ENCODE measurements at regions not wholly inside any gene's neighbourhood (a gene's known extent, or its start where the extent isn't known, plus 50 kb on each side); places are given as distances from the start of the nearest gene placed in this dataset.

GRCh38 chr5:98328015-98328414 is 445.4 kb upstream of the RGMB start:
- H3K79me2 ChIP-seq = no peaks in the 10 kb centered on the region
- no peak for TF ChIP-seq EZH2 (IDR thresholded peaks at IDR 0.05; ENCODE audit: borderline replicate concordance)
- TF ChIP-seq EZH2phosphoT487 (IDR thresholded peaks at IDR 0.05; ENCODE audit: low read depth, severe bottlenecking, unreplicated experiment) = no peak
- no peak for TF ChIP-seq CTCF (IDR thresholded peaks at IDR 0.05; ENCODE audit: poor library complexity)

GRCh38 chr5:98330871-98331270 is 442.6 kb upstream of the RGMB start:
- DNase-seq (ENCODE audit: low spot score) = no peak
- WGBS (ENCODE audit: low lambda C conversion rate, missing lambda C conversion rate) = 76% methylated on average over 1 of the region's 1 CpG
- Histone ChIP-seq H3K4me3 (no peak overlapping the region), H3K79me2 (no peaks in the 10 kb centered on the region), H3K9me3 (ENCODE audit: low read depth) (no peaks in the 10 kb centered on the region), H3K27me3 (no peaks in the 10 kb centered on the region), H3K4me1 (ENCODE audit: insufficient read depth) (no peaks in the 10 kb centered on the region), H3K36me3 (replicated peaks; ENCODE audit: insufficient read depth, low read depth) (no peaks in the 10 kb centered on the region), H3K27ac (no peak overlapping the region), H3K4me2 (no peak overlapping the region), H2AFZ (no peak overlapping the region), H3K9me2 (replicated peaks; ENCODE audit: insufficient read depth) (no peaks in the 10 kb centered on the region), H4K20me1 (ENCODE audit: insufficient read depth, poor library complexity, severe bottlenecking) (no peaks in the 10 kb centered on the region)
- TF ChIP-seq EZH2phosphoT487 (IDR thresholded peaks at IDR 0.05; ENCODE audit: low read depth, severe bottlenecking, unreplicated experiment) (no peak), CTCF (IDR thresholded peaks at IDR 0.05; ENCODE audit: poor library complexity) (no peak), EZH2 (IDR thresholded peaks at IDR 0.05; ENCODE audit: borderline replicate concordance) (no peak)

More at GRCh38 chr5:98328015-98328414, 445.4 kb upstream of the RGMB start:
- no peaks in the 10 kb centered on the region for H3K9me2 ChIP-seq (replicated peaks; ENCODE audit: insufficient read depth)
- no peak overlapping the region for H3K4me3 ChIP-seq
- H3K27ac ChIP-seq = no peak overlapping the region
- no peaks in the 10 kb centered on the region for H3K27me3 ChIP-seq
- H3K4me1 ChIP-seq (ENCODE audit: insufficient read depth) = no peaks in the 10 kb centered on the region
- DNase-seq (ENCODE audit: low spot score) = no peak
- no peaks in the 10 kb centered on the region for H3K36me3 ChIP-seq (replicated peaks; ENCODE audit: insufficient read depth, low read depth)
- H3K4me2 ChIP-seq = no peak overlapping the region
- no peaks in the 10 kb centered on the region for H4K20me1 ChIP-seq (ENCODE audit: insufficient read depth, poor library complexity, severe bottlenecking)
- no peak overlapping the region for H2AFZ ChIP-seq
- H3K9me3 ChIP-seq (ENCODE audit: low read depth) = no peaks in the 10 kb centered on the region

GRCh38 chr5:98333921-98334320 is 439.5 kb upstream of the RGMB start:
- H3K27ac ChIP-seq = no peak overlapping the region
- H3K4me3 ChIP-seq = no peak overlapping the region
- H2AFZ ChIP-seq = no peak overlapping the region
- no peaks in the 10 kb centered on the region for H3K79me2 ChIP-seq
- no peak overlapping the region for H3K4me2 ChIP-seq
- H3K9me2 ChIP-seq (replicated peaks; ENCODE audit: insufficient read depth) = no peaks in the 10 kb centered on the region
- no peaks in the 10 kb centered on the region for H3K4me1 ChIP-seq (ENCODE audit: insufficient read depth)
- no peaks in the 10 kb centered on the region for H3K36me3 ChIP-seq (replicated peaks; ENCODE audit: insufficient read depth, low read depth)
- no peaks in the 10 kb centered on the region for H3K9me3 ChIP-seq (ENCODE audit: low read depth)
- no peaks in the 10 kb centered on the region for H3K27me3 ChIP-seq
- TF ChIP-seq EZH2phosphoT487 (IDR thresholded peaks at IDR 0.05; ENCODE audit: low read depth, severe bottlenecking, unreplicated experiment) (no peak), EZH2 (IDR thresholded peaks at IDR 0.05; ENCODE audit: borderline replicate concordance) (no peak), CTCF (IDR thresholded peaks at IDR 0.05; ENCODE audit: poor library complexity) (no peak)
- no peak for DNase-seq (ENCODE audit: low spot score)
- no peaks in the 10 kb centered on the region for H4K20me1 ChIP-seq (ENCODE audit: insufficient read depth, poor library complexity, severe bottlenecking)

GRCh38 chr5:98334946-98335345 is 438.5 kb upstream of the RGMB start:
- no peaks in the 10 kb centered on the region for H4K20me1 ChIP-seq (ENCODE audit: insufficient read depth, poor library complexity, severe bottlenecking)
- TF ChIP-seq CTCF (IDR thresholded peaks at IDR 0.05; ENCODE audit: poor library complexity) (no peak), EZH2phosphoT487 (IDR thresholded peaks at IDR 0.05; ENCODE audit: low read depth, severe bottlenecking, unreplicated experiment) (no peak), EZH2 (IDR thresholded peaks at IDR 0.05; ENCODE audit: borderline replicate concordance) (no peak)
- no peak overlapping the region for H3K4me3 ChIP-seq
- H3K36me3 ChIP-seq (replicated peaks; ENCODE audit: insufficient read depth, low read depth) = no peaks in the 10 kb centered on the region
- H3K27ac ChIP-seq = no peak overlapping the region
- no peak overlapping the region for H2AFZ ChIP-seq
- H3K4me1 ChIP-seq (ENCODE audit: insufficient read depth) = no peaks in the 10 kb centered on the region
- H3K4me2 ChIP-seq = no peak overlapping the region
- H3K79me2 ChIP-seq = no peaks in the 10 kb centered on the region
- WGBS (ENCODE audit: low lambda C conversion rate, missing lambda C conversion rate) = 92% methylated on average over 6 of the region's 6 CpGs
- no peak for DNase-seq (ENCODE audit: low spot score)
- H3K9me3 ChIP-seq (ENCODE audit: low read depth) = no peaks in the 10 kb centered on the region
- H3K9me2 ChIP-seq (replicated peaks; ENCODE audit: insufficient read depth) = no peaks in the 10 kb centered on the region
- H3K27me3 ChIP-seq = no peaks in the 10 kb centered on the region
